ENCODE measurements at regions not wholly inside any gene's neighbourhood (a gene's known extent, or its start where the extent isn't known, plus 50 kb on each side); places are given as distances from the start of the nearest gene placed in this dataset.

- WGBS (ENCODE audit: low lambda C conversion rate) = 72% methylated on average over 3 of the region's 3 CpGs
- ChIA-PET POLR2A (no interaction called here), CTCF (interaction anchor here (0.6 kb wide), 1 partner anchor 35 kb away, joined by 3 read pairs; no protein-coding TSS in a partner anchor)
- no peak overlapping the region for H2AFZ ChIP-seq (ENCODE audit: low read depth)
- no peaks in the 10 kb centered on the region for H3K9me2 ChIP-seq
- H3K4me1 ChIP-seq (ENCODE audit: control insufficient read depth in 1 of 2, insufficient read depth in 2 of 2, low read depth in 1 of 2, low read length in 1 of 2) = no peaks in the 10 kb centered on the region
- DNase-seq = no peak
- no peak overlapping the region for H3K27ac ChIP-seq (ENCODE audit: low read depth in 2 of 2, low read length in 1 of 2)
- no peaks in the 10 kb centered on the region for H3F3A ChIP-seq (replicated peaks; ENCODE audit: insufficient read depth)
- no peaks in the 10 kb centered on the region for H3K27me3 ChIP-seq (ENCODE audit: insufficient read depth)
- H3K9ac ChIP-seq = no peak overlapping the region
- no peak overlapping the region for H3K4me2 ChIP-seq
- no peaks in the 10 kb centered on the region for H3K36me3 ChIP-seq (replicated peaks in 1 of 2; ENCODE audit: control insufficient read depth in 1 of 2, insufficient read depth in 2 of 2, low read length in 1 of 2)
- no peak overlapping the region for H3K4me3 ChIP-seq (ENCODE audit: low read depth in 2 of 2, low read length in 1 of 2)
- H3K79me2 ChIP-seq (ENCODE audit: insufficient read depth) = no peaks in the 10 kb centered on the region
- TF ChIP-seq RCOR1 (IDR thresholded peaks at IDR 0.05; ENCODE audit: low read length) (no peak), REST (IDR thresholded peaks at IDR 0.05; ENCODE audit: low read depth, low read length) (no peak), RFX5 (IDR thresholded peaks at IDR 0.05; ENCODE audit: low read length) (no peak), YY1 (IDR thresholded peaks at IDR 0.05; ENCODE audit: low read depth) (no peak), CHD2 (IDR thresholded peaks at IDR 0.05; ENCODE audit: low read length, partially characterized antibody) (no peak), CTCF (IDR thresholded peaks at IDR 0.05) (no peak), POLR2AphosphoS5 (IDR thresholded peaks at IDR 0.05; ENCODE audit: low read depth, low read length) (no peak)
- H4K20me1 ChIP-seq (ENCODE audit: insufficient read depth) = no peaks in the 10 kb centered on the region
- H3K9me3 ChIP-seq = no peaks in the 10 kb centered on the region; the same call in 1 of the 2 replicates
Measured at GRCh38 chr3:22216601-22217000, 465.6 kb upstream of the ZNF385D start.

GRCh38 chr3:22225161-22225560 is 474.2 kb upstream of the ZNF385D start:
- Histone ChIP-seq H3K9me3 (no peaks in the 10 kb centered on the region), H2AFZ (ENCODE audit: low read depth) (no peak overlapping the region), H3K4me3 (ENCODE audit: low read depth in 2 of 2, low read length in 1 of 2) (no peak overlapping the region), H3K9me2 (no peaks in the 10 kb centered on the region), H3K27me3 (ENCODE audit: insufficient read depth) (no peaks in the 10 kb centered on the region), H4K20me1 (ENCODE audit: insufficient read depth) (no peaks in the 10 kb centered on the region), H3K4me2 (no peak overlapping the region), H3K9ac (no peak overlapping the region), H3K27ac (ENCODE audit: low read depth in 2 of 2, low read length in 1 of 2) (no peak overlapping the region), H3F3A (replicated peaks; ENCODE audit: insufficient read depth) (no peaks in the 10 kb centered on the region), H3K79me2 (ENCODE audit: insufficient read depth) (no peaks in the 10 kb centered on the region), H3K4me1 (ENCODE audit: control insufficient read depth in 1 of 2, insufficient read depth in 2 of 2, low read depth in 1 of 2, low read length in 1 of 2) (no peaks in the 10 kb centered on the region), H3K36me3 (replicated peaks in 1 of 2; ENCODE audit: control insufficient read depth in 1 of 2, insufficient read depth in 2 of 2, low read length in 1 of 2) (no peaks in the 10 kb centered on the region)
- POLR2A ChIA-PET = no interaction called here
- CTCF ChIA-PET = no interaction called here
- DNase-seq = no peak
- no peak for TF ChIP-seq MXI1 (IDR thresholded peaks at IDR 0.05; ENCODE audit: low read depth, low read length)
- 59% methylated on average over 7 of the region's 7 CpGs for WGBS (ENCODE audit: low lambda C conversion rate)

Data from SK-N-SH (cell line).